ENCODE measurements at regions not wholly inside any gene's neighbourhood (a gene's known extent, or its start where the extent isn't known, plus 50 kb on each side); places are given as distances from the start of the nearest gene placed in this dataset.

DNA sequence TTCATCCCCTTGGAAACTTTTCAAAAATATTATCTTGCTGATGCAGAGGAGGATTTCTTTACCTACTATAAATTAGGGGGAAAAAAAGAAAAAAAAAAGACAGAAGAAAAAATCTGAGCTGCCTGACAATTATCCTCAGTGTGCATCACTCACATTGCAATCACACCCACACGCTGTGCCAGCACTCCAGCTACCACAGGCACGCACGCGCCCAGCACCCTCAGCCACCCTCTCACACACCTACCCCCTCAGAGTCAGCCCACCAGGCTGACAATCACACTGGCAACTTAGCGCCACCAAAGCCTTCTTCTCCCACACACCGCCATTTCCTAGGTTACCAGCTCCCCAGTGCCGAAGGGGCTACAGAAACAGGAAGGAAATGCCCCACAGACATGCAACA lies 236.1 kb downstream of the KCNA4 start:
- no peak for DNase-seq

DNA sequence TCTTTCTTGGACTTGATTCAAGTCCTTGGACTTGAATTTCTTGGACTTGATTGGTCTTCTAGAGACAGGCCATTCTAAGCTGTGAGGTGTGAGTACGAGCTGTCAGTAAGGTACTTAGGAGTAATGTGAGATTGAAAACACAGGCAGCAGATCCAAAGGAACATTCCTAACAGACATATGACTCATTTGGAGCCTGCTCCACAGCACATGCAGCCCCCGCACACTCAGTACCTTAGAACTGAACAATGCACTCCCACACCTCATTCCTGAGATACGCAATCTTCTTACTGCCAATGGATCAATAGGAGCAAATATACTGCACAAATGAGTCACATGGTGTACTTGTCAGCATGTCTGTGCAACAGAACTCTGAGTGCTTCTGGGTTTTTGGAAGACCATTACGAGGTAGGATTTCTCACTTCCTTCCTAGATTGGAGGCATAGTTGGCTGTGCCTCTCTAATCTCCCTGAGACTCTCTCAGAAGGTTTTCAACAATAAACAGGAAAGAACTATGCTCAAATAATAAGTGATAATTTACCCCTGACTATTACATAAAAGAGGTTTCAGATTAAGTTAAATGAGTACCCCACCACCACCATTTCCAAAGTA lies 243.1 kb downstream of the KCNA4 start:
- no peak for DNase-seq

- DNase-seq, result no peak
These were observed 260.0 kb downstream of the KCNA4 start for GRCh38 chr11:29756871-29757270.

GRCh38 chr11:29755474-29755873 lies 261.4 kb downstream of the KCNA4 start:
- no peak for DNase-seq

GRCh38 chr11:29751618-29752017 lies 265.2 kb downstream of the KCNA4 start:
- no peak for DNase-seq

DNA sequence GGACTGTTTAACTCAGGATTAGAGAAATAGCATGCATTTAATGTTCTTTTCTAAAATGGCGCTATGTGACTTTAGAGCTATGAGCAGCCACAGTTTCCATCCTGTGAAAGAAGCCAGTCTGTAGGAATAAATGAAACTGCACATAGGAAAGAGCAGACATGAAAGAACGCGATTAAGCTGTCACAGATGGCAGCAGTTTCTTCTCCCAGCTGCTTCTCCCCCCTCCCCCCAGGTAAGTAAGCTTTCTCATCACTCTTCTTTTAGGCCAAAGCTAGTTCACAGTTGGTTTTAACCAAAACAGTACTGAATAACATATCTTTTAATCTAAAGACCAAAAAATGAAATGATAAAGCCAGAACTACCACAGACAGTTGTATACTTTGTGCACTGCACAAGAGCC lies 266.4 kb downstream of the KCNA4 start:
- no peak for DNase-seq

DNA sequence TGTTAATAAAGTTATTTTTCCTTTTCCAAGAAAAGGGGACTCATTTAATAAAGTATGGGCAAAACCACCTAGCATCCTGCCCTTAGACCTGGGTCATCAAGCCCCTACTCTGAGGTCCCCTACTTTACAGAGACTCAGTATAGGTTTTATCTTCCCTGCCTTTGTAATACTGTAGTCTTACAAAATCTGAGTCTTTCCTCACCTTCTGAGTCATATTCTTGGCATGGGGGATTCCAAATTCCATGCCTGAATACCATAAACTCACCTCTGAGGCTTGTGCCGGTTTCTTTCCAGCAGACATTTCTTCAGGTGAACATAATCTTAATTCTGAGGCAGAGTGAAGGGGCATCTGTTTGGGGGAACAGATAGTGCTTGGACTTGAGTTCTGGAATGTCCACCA lies 282.5 kb downstream of the KCNA4 start:
- DNase-seq, result no peak

GRCh38 chr11:29713831-29714320 lies 303.0 kb downstream of the KCNA4 start:
- DNase-seq, result no peak

GRCh38 chr11:29712616-29713015 lies 304.2 kb downstream of the KCNA4 start:
- DNase-seq, result no peak

- no peak for DNase-seq
These were observed 308.9 kb downstream of the KCNA4 start for GRCh38 chr11:29707924-29708323.

- no peak for DNase-seq
These were observed 331.5 kb downstream of the KCNA4 start for GRCh38 chr11:29685361-29685760.

- no peak for DNase-seq
These were observed 334.0 kb downstream of the KCNA4 start for GRCh38 chr11:29682856-29683255.

- no peak for DNase-seq
These were observed 336.8 kb downstream of the KCNA4 start for GRCh38 chr11:29679996-29680395.

GRCh38 chr11:29676993-29677392 lies 339.8 kb downstream of the KCNA4 start:
- DNase-seq, result no peak

- DNase-seq, result no peak
These were observed 347.5 kb downstream of the KCNA4 start for GRCh38 chr11:29669310-29669709.

DNA sequence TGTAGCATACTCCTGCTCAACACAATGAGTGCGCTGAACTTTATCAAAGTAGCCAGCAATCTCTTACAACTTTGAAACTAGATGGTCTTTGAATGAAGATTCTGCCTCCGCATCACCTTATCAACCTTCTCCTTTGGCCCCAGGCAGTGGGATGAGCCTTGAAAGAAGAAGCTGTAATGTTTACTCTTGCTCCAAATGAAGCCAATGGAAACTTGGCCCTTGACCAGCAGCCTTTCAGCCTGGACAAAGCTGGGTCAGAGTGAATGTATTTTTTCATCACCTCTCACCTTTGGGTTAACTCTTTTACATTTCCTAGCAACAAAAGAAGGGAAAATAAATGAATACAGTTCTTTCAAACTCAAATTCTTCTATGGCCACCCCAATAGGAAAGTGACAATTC lies 359.1 kb downstream of the KCNA4 start:
- no peak for DNase-seq

- no peak for DNase-seq
These were observed 360.2 kb downstream of the KCNA4 start for GRCh38 chr11:29656597-29656996.

DNA sequence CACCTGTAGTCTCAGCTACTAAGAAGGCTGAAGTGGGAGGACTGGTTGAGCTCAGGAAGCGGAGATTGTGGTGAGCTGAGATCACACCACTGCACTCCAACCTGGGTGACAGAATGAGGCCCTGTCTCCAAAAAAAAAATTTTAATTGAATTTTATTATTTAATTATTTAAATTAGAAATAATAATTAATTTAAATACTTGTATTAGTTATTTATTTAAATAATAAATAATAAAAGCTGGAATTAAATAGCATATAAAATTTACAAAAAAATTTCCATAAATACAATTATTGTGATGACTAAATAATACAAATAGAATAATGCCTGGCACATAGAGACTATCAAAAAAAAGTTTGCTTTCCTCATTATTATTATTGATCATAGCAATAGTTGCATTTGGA lies 371.5 kb downstream of the KCNA4 start:
- no peak for DNase-seq

DNA sequence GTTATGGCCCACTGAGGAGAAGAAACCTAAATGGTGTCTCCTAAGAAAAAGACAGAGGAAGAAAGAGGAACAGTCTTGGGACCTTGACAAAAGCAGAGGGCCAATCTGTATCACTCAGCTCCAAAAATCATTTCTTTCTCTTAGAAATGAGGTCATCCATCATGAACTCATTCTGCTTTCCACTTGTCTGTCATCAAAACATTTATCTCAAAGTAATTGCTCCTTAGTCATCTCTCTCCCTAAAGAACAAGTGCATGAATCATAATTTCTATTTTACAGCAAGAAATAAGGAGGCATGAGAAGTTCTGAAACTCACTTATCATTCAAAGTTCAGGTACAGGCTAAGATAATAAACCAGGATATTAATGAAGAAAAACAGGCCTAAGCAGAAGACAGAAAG lies 375.6 kb downstream of the KCNA4 start:
- DNase-seq, result no peak

DNA sequence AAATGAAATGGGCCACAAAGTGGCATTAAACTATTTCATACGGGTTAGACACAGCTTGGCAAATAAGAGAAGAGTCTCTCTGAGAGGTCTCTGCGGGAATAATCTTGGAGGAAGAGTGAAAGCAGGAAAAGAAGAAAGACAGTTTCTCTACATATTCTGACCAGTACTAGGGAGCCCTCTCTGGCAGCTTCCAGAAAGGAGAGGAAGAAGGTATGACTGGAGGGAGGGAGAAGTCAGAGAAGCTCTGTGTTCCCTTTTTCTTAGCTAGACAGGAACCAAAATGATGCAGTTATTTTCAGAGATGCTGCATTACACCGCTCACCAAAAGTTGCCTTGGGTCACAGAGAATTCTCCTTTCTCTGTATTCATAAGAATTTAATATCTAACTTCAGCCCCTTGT lies 382.1 kb downstream of the KCNA4 start:
- no peak for DNase-seq

- DNase-seq, result no peak
These were observed 382.6 kb downstream of the KCNA4 start for GRCh38 chr11:29634244-29634643.

GRCh38 chr11:29629286-29629685 lies 387.5 kb downstream of the KCNA4 start:
- no peak for DNase-seq

GRCh38 chr11:29628609-29629008 lies 388.2 kb downstream of the KCNA4 start:
- no peak for DNase-seq

DNA sequence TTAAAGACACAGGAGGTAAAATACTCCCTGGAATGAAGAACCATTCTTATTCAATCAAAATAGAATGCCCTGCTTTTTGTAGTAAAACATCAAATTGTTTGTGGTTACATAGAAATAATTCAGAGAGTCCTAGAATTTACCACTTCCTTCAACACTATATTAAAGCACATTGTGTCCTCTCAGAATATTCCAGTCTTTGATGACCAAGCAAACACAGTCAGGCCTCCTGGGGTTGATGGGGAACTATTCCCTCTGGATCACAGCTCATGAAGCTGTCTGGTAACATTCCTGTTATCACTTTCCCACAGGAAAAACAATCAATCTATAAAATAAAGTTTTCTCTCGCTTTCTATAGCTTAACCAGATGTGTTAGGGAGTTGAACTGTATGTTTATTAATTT lies 389.3 kb downstream of the KCNA4 start:
- DNase-seq, result no peak

DNA sequence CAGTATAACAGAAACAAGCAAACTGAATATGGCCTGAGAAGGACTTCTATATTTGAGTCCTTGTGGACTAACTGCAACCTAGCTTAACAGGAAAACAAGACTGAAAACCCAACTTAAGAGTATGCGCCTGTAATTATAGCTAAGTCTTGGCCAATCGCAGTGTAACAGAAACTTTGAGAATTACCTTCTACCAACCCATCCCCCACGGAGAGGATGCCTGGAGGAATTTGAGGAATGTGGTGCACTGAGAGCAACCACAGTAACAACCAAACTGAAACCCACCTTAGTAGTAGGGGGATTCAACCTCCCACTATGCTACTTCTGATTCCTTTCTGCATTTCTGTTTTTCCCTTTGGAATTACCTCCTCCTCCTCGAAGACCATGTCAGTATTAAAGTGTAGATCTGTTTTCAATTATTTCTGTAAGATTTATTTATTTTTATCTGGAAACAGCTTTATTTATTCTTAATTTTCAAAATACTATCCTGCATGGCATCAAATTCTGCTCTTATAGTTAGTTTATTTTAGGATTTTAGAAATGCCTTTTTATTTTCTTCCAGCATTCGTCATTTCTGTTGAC lies 393.6 kb downstream of the KCNA4 start:
- DNase-seq, result no peak

Measured in NCI-H1694 (cell line).